H1 (cell line): ENCODE measurements at regions not wholly inside any gene's neighbourhood (a gene's known extent, or its start where the extent isn't known, plus 50 kb on each side); places are given as distances from the start of the nearest gene placed in this dataset.

Experiments
- ASH2L ChIP-seq: fragments of 200-600, 300-600 bp; sonication (generic); IDR thresholded peaks from one replicate; pipeline ENCODE4 v1.7.1; 2017; ENCODE audit warnings: low read length
- BRCA1 ChIP-seq: IDR thresholded peaks from 2 replicates; pipeline ENCODE4 v1.6.1; 2012; ENCODE audit warnings: low read depth, low read length, improper control_type of control experiment
- CTCF ChIP-seq, 3 experiments: IDR thresholded peaks; 1 replicate in 2 of 3; 2 replicates in 1 of 3; pipeline versions ENCODE4 v1.5.1 to v1.6.1; 2011; ENCODE audit warnings: low read length in 3 of 3, mild to moderate bottlenecking in 3 of 3, inconsistent platforms in 2 of 3, low read depth in 1 of 3, moderate library complexity in 1 of 3; ENCODE audit not compliant: insufficient read depth in 1 of 3; ENCODE audit errors: control extremely low read depth in 1 of 3
- EGR1 ChIP-seq: IDR thresholded peaks from 2 replicates; pipeline ENCODE4 v1.6.1; 2011; ENCODE audit warnings: low read depth, low read length, borderline replicate concordance
- GTF2F1 ChIP-seq: IDR thresholded peaks from 2 replicates; pipeline ENCODE4 v1.6.1; 2012; ENCODE audit warnings: low read depth, low read length, improper control_type of control experiment, borderline replicate concordance
- JUN ChIP-seq: IDR thresholded peaks from 2 replicates; pipeline ENCODE4 v1.6.1; 2011; ENCODE audit warnings: low read depth, mild to moderate bottlenecking, improper control_type of control experiment, low read length
- KDM1A ChIP-seq: fragments of 200-600, 300-600 bp; sonication (generic); IDR thresholded peaks from 2 replicates; pipeline ENCODE4 v1.7.1; 2016; ENCODE audit warnings: mild to moderate bottlenecking, low read length, borderline replicate concordance
- NRF1 ChIP-seq: IDR thresholded peaks from 2 replicates; pipeline ENCODE4 v1.6.1; 2011; ENCODE audit warnings: mild to moderate bottlenecking, low read depth, low read length, improper control_type of control experiment
- POLR2A ChIP-seq, 2 experiments: IDR thresholded peaks; 1 replicate in 1 of 2; 2 replicates in 1 of 2; pipeline ENCODE4 v1.6.1; 2011; ENCODE audit warnings: low read depth in 2 of 2, low read length in 2 of 2, mild to moderate bottlenecking in 2 of 2; ENCODE audit errors: control extremely low read depth in 1 of 2
- POLR2AphosphoS5 ChIP-seq: IDR thresholded peaks from 2 replicates; pipeline ENCODE4 v1.6.1; 2011; ENCODE audit warnings: low read depth, low read length
- RFX5 ChIP-seq: IDR thresholded peaks from 2 replicates; pipeline ENCODE4 v1.6.1; 2011; ENCODE audit warnings: low read depth, low read length, improper control_type of control experiment, borderline replicate concordance
- TBP ChIP-seq: IDR thresholded peaks from 2 replicates; pipeline ENCODE4 v1.6.1; 2011; ENCODE audit warnings: low read depth, low read length, improper control_type of control experiment
- ZNF274 ChIP-seq: IDR thresholded peaks from 2 replicates; pipeline ENCODE4 v1.7.0; 2012; ENCODE audit warnings: low read length, borderline replicate concordance; ENCODE audit errors: extremely low read depth

- TF ChIP-seq BRCA1 (no peak), CTCF (IDR thresholded peaks at IDR 0.05; ENCODE audit: control extremely low read depth in 1 of 3, insufficient read depth in 1 of 3, low read depth in 1 of 3, low read length in 3 of 3) (no peak), ASH2L (no peak), JUN (no peak), ZNF274 (no peak), POLR2AphosphoS5 (no peak), KDM1A (no peak), POLR2A (IDR thresholded peaks at IDR 0.05; ENCODE audit: control extremely low read depth in 1 of 2, low read depth in 2 of 2, low read length in 2 of 2) (no peak), NRF1 (no peak), GTF2F1 (no peak), EGR1 (no peak), RFX5 (no peak), TBP (no peak)
Observed at GRCh38 chr1:38336301-38336923, 289.8 kb upstream of the POU3F1 start.
